ENCODE measurements at regions not wholly inside any gene's neighbourhood (a gene's known extent, or its start where the extent isn't known, plus 50 kb on each side); places are given as distances from the start of the nearest gene placed in this dataset.

GRCh38 chr20:43323592-43323991 is 133.9 kb upstream of the PTPRT start:
- Histone ChIP-seq H2AFZ (ENCODE audit: low read depth, low read length) (no peak overlapping the region), H3K4me2 (ENCODE audit: low read length, poor library complexity, severe bottlenecking) (no peak overlapping the region), H3K79me1 (replicated peaks; ENCODE audit: low read length, poor library complexity, severe bottlenecking) (no peaks in the 10 kb centered on the region), H3K23ac (ENCODE audit: low read length in 2 of 2) (no peak overlapping the region), H3K36me3 (ENCODE audit: control insufficient read depth in 1 of 2, insufficient read depth in 2 of 2, low read depth in 1 of 2, low read length in 2 of 2) (no peaks in the 10 kb centered on the region), H3K9ac (ENCODE audit: low read length) (no peak overlapping the region), H2BK15ac (ENCODE audit: low read depth, poor library complexity, severe bottlenecking) (no peak overlapping the region), H3K4me3 (ENCODE audit: insufficient read depth in 1 of 2, low read depth in 1 of 2, low read length in 2 of 2) (no peak overlapping the region), H3K4ac (ENCODE audit: low read depth in 1 of 2, low read length in 2 of 2) (no peak overlapping the region), H3K4me1 (ENCODE audit: control insufficient read depth, insufficient read depth, low read depth, low read length) (no peaks in the 10 kb centered on the region), H2AK5ac (ENCODE audit: low read length, severe bottlenecking) (no peak overlapping the region), H4K8ac (ENCODE audit: low read length) (no peak overlapping the region), H4K91ac (ENCODE audit: low read length) (no peak overlapping the region), H3K27me3 (ENCODE audit: control insufficient read depth in 1 of 2, insufficient read depth in 1 of 2, low read length in 2 of 2) (peaks cover 0 to 12% of the 10 kb centered on the region in 2 experiments), H2BK120ac (ENCODE audit: low read depth, low read length) (no peak overlapping the region), H3K14ac (ENCODE audit: low read length in 2 of 2) (no peak overlapping the region), H3K27ac (ENCODE audit: low read length, poor library complexity, severe bottlenecking) (no peak overlapping the region), H2BK12ac (ENCODE audit: low read length in 2 of 2) (no peak overlapping the region), H3K18ac (ENCODE audit: low read depth in 1 of 2, low read length in 2 of 2) (no peak overlapping the region), H2BK5ac (ENCODE audit: low read depth, low read length, poor library complexity, severe bottlenecking) (no peak overlapping the region), H3K9me3 (ENCODE audit: control insufficient read depth, low read length) (no peaks in the 10 kb centered on the region)
- WGBS = 55% methylated on average over 3 of the region's 4 CpGs
- no peak for DNase-seq

- no peak overlapping the region for H2BK5ac ChIP-seq (ENCODE audit: low read depth, low read length, poor library complexity, severe bottlenecking)
- H4K8ac ChIP-seq (ENCODE audit: low read length) = no peak overlapping the region
- H2BK12ac ChIP-seq (ENCODE audit: low read length in 2 of 2) = no peak overlapping the region
- no peak overlapping the region for H3K14ac ChIP-seq (ENCODE audit: low read length in 2 of 2)
- H3K4me3 ChIP-seq (ENCODE audit: insufficient read depth in 1 of 2, low read depth in 1 of 2, low read length in 2 of 2) = no peak overlapping the region
- H3K4me1 ChIP-seq (ENCODE audit: control insufficient read depth, insufficient read depth, low read depth, low read length) = no peaks in the 10 kb centered on the region
- H3K79me1 ChIP-seq (replicated peaks; ENCODE audit: low read length, poor library complexity, severe bottlenecking) = no peaks in the 10 kb centered on the region
- no peak overlapping the region for H3K27ac ChIP-seq (ENCODE audit: low read length, poor library complexity, severe bottlenecking)
- H3K4ac ChIP-seq (ENCODE audit: low read depth in 1 of 2, low read length in 2 of 2) = no peak overlapping the region
- no peak overlapping the region for H2BK15ac ChIP-seq (ENCODE audit: low read depth, poor library complexity, severe bottlenecking)
- no peaks in the 10 kb centered on the region for H3K36me3 ChIP-seq (ENCODE audit: control insufficient read depth in 1 of 2, insufficient read depth in 2 of 2, low read depth in 1 of 2, low read length in 2 of 2)
- no peak overlapping the region for H2AK5ac ChIP-seq (ENCODE audit: low read length, severe bottlenecking)
- H3K23ac ChIP-seq (ENCODE audit: low read length in 2 of 2) = no peak overlapping the region
- H2BK120ac ChIP-seq (ENCODE audit: low read depth, low read length) = no peak overlapping the region
- no peak overlapping the region for H2AFZ ChIP-seq (ENCODE audit: low read depth, low read length)
- no peak for DNase-seq
- H3K18ac ChIP-seq (ENCODE audit: low read depth in 1 of 2, low read length in 2 of 2) = no peak overlapping the region
- H3K9me3 ChIP-seq (ENCODE audit: control insufficient read depth, low read length) = no peaks in the 10 kb centered on the region
- peaks cover 0 to 12% of the 10 kb centered on the region in 2 experiments for H3K27me3 ChIP-seq (ENCODE audit: control insufficient read depth in 1 of 2, insufficient read depth in 1 of 2, low read length in 2 of 2)
- H3K9ac ChIP-seq (ENCODE audit: low read length) = no peak overlapping the region
- 72% methylated on average over 3 of the region's 4 CpGs for WGBS
- no peak overlapping the region for H3K4me2 ChIP-seq (ENCODE audit: low read length, poor library complexity, severe bottlenecking)
- no peak overlapping the region for H4K91ac ChIP-seq (ENCODE audit: low read length)
Observed at GRCh38 chr20:43322851-43323250, 133.1 kb upstream of the PTPRT start.

- Histone ChIP-seq H2BK15ac (ENCODE audit: low read depth, poor library complexity, severe bottlenecking) (no peak overlapping the region), H3K9me3 (ENCODE audit: control insufficient read depth, low read length) (no peaks in the 10 kb centered on the region), H3K27me3 (ENCODE audit: control insufficient read depth in 1 of 2, insufficient read depth in 1 of 2, low read length in 2 of 2) (peaks cover 0 to 26% of the 10 kb centered on the region in 2 experiments), H3K14ac (ENCODE audit: low read length in 2 of 2) (no peak overlapping the region), H3K79me1 (replicated peaks; ENCODE audit: low read length, poor library complexity, severe bottlenecking) (no peaks in the 10 kb centered on the region), H3K4ac (ENCODE audit: low read depth in 1 of 2, low read length in 2 of 2) (no peak overlapping the region), H3K9ac (ENCODE audit: low read length) (no peak overlapping the region), H3K27ac (ENCODE audit: low read length, poor library complexity, severe bottlenecking) (no peak overlapping the region), H3K4me2 (ENCODE audit: low read length, poor library complexity, severe bottlenecking) (no peak overlapping the region), H3K18ac (ENCODE audit: low read depth in 1 of 2, low read length in 2 of 2) (no peak overlapping the region), H2BK12ac (ENCODE audit: low read length in 2 of 2) (no peak overlapping the region), H3K4me3 (ENCODE audit: insufficient read depth in 1 of 2, low read depth in 1 of 2, low read length in 2 of 2) (no peak overlapping the region), H2AFZ (ENCODE audit: low read depth, low read length) (no peak overlapping the region), H3K23ac (ENCODE audit: low read length in 2 of 2) (no peak overlapping the region), H3K36me3 (ENCODE audit: control insufficient read depth in 1 of 2, insufficient read depth in 2 of 2, low read depth in 1 of 2, low read length in 2 of 2) (no peaks in the 10 kb centered on the region), H3K4me1 (ENCODE audit: control insufficient read depth, insufficient read depth, low read depth, low read length) (no peaks in the 10 kb centered on the region), H2AK5ac (ENCODE audit: low read length, severe bottlenecking) (no peak overlapping the region), H2BK120ac (ENCODE audit: low read depth, low read length) (no peak overlapping the region), H4K91ac (ENCODE audit: low read length) (no peak overlapping the region), H2BK5ac (ENCODE audit: low read depth, low read length, poor library complexity, severe bottlenecking) (no peak overlapping the region), H4K8ac (ENCODE audit: low read length) (no peak overlapping the region)
- 59% methylated on average over 3 of the region's 3 CpGs for WGBS
- no peak for DNase-seq
Observed at GRCh38 chr20:43320536-43320935, 130.8 kb upstream of the PTPRT start.

GRCh38 chr20:43318755-43319297 is 129.1 kb upstream of the PTPRT start:
- Histone ChIP-seq H3K23ac (ENCODE audit: low read length in 2 of 2) (no peak overlapping the region), H2AFZ (ENCODE audit: low read depth, low read length) (no peak overlapping the region), H3K18ac (ENCODE audit: low read depth in 1 of 2, low read length in 2 of 2) (no peak overlapping the region), H2BK5ac (ENCODE audit: low read depth, low read length, poor library complexity, severe bottlenecking) (no peak overlapping the region), H3K14ac (ENCODE audit: low read length in 2 of 2) (no peak overlapping the region), H2AK5ac (ENCODE audit: low read length, severe bottlenecking) (no peak overlapping the region), H3K4ac (ENCODE audit: low read depth in 1 of 2, low read length in 2 of 2) (no peak overlapping the region), H3K27ac (ENCODE audit: low read length, poor library complexity, severe bottlenecking) (no peak overlapping the region), H3K27me3 (ENCODE audit: control insufficient read depth in 1 of 2, insufficient read depth in 1 of 2, low read length in 2 of 2) (peaks cover 0 to 25% of the 10 kb centered on the region in 2 experiments), H2BK12ac (ENCODE audit: low read length in 2 of 2) (no peak overlapping the region), H4K8ac (ENCODE audit: low read length) (no peak overlapping the region), H2BK15ac (ENCODE audit: low read depth, poor library complexity, severe bottlenecking) (no peak overlapping the region), H2BK120ac (ENCODE audit: low read depth, low read length) (no peak overlapping the region), H3K9me3 (ENCODE audit: control insufficient read depth, low read length) (no peaks in the 10 kb centered on the region), H3K4me3 (ENCODE audit: insufficient read depth in 1 of 2, low read depth in 1 of 2, low read length in 2 of 2) (no peak overlapping the region), H3K9ac (ENCODE audit: low read length) (no peak overlapping the region), H4K91ac (ENCODE audit: low read length) (no peak overlapping the region), H3K4me1 (ENCODE audit: control insufficient read depth, insufficient read depth, low read depth, low read length) (no peaks in the 10 kb centered on the region), H3K4me2 (ENCODE audit: low read length, poor library complexity, severe bottlenecking) (no peak overlapping the region), H3K36me3 (ENCODE audit: control insufficient read depth in 1 of 2, insufficient read depth in 2 of 2, low read depth in 1 of 2, low read length in 2 of 2) (no peaks in the 10 kb centered on the region), H3K79me1 (replicated peaks; ENCODE audit: low read length, poor library complexity, severe bottlenecking) (no peaks in the 10 kb centered on the region)
- DNase-seq = no peak
- WGBS = 62% methylated on average over 5 of the region's 5 CpGs
